ENCODE measurements at regions not wholly inside any gene's neighbourhood (a gene's known extent, or its start where the extent isn't known, plus 50 kb on each side); places are given as distances from the start of the nearest gene placed in this dataset.

DNA sequence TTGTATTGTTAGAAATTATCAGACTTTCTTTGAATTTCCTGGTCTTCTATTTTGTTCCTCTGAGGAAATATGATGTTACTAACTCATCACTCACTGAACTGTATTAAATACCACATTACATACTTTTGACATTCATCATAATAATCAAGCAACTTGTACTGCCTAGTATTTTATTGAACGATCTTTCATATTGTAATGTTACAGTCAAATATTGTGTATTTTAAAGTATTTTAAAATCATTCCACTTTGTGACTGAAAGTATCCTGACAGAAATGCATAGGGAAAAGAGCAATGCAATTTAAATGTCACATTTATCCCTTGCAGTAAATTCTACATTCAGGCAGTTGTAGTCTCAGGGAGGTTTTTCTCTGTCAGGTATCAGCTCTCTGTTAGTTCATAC is 1557.4 kb downstream of the CDH8 start:
- CTCF ChIA-PET = no interaction called here
- Histone ChIP-seq H3K27me3 (ENCODE audit: insufficient read depth) (no peaks in the 10 kb centered on the region), H3K27ac (ENCODE audit: low read depth in 2 of 2, low read length in 1 of 2) (no peak overlapping the region), H3K36me3 (replicated peaks in 1 of 2; ENCODE audit: control insufficient read depth in 1 of 2, insufficient read depth in 2 of 2, low read length in 1 of 2) (no peaks in the 10 kb centered on the region), H3K9me3 (no peaks in the 10 kb centered on the region), H3F3A (replicated peaks; ENCODE audit: insufficient read depth) (no peaks in the 10 kb centered on the region), H3K4me2 (no peak overlapping the region), H4K20me1 (ENCODE audit: insufficient read depth) (no peaks in the 10 kb centered on the region), H3K9ac (no peak overlapping the region), H3K4me1 (ENCODE audit: control insufficient read depth in 1 of 2, insufficient read depth in 2 of 2, low read depth in 1 of 2, low read length in 1 of 2) (no peaks in the 10 kb centered on the region), H3K4me3 (ENCODE audit: low read depth in 2 of 2, low read length in 1 of 2) (no peak overlapping the region), H3K9me2 (no peaks in the 10 kb centered on the region), H2AFZ (ENCODE audit: low read depth) (no peak overlapping the region), H3K79me2 (ENCODE audit: insufficient read depth) (no peaks in the 10 kb centered on the region)
- no peak for DNase-seq
- WGBS (ENCODE audit: low lambda C conversion rate) = 27% methylated on average over 1 of the region's 1 CpG
- TF ChIP-seq RAD21 (IDR thresholded peaks at IDR 0.05; ENCODE audit: low read length) = no peak
- TF ChIP-seq RCOR1 (IDR thresholded peaks at IDR 0.05; ENCODE audit: low read length) = no peak
- POLR2A ChIA-PET = no interaction called here

DNA sequence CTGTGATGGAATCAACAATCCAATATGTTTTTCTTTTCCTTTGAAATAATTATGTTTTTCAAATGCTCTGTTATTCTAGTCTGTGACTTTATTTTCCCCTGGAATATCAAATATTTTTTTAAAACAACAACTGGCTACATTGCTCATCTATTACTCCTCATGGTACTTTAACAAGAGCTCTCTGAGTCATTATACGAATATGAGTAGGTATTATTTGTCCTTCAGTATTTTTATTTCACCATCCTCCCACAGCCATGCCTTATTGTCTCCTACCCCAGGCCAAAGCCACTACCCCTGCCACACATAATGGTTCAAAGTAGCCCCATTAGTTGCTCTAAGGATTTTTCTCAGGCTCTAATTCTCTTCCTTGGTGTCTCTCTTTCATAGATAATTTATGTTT is 1572.3 kb downstream of the CDH8 start:
- POLR2A ChIA-PET = no interaction called here
- Histone ChIP-seq H3K9ac (no peak overlapping the region), H3K36me3 (replicated peaks in 1 of 2; ENCODE audit: control insufficient read depth in 1 of 2, insufficient read depth in 2 of 2, low read length in 1 of 2) (no peaks in the 10 kb centered on the region), H3K79me2 (ENCODE audit: insufficient read depth) (no peaks in the 10 kb centered on the region), H2AFZ (ENCODE audit: low read depth) (no peak overlapping the region), H3K27me3 (ENCODE audit: insufficient read depth) (no peaks in the 10 kb centered on the region), H3K4me3 (ENCODE audit: low read depth in 2 of 2, low read length in 1 of 2) (no peak overlapping the region), H3K9me3 (peaks cover 6% of the 10 kb centered on the region; the same call in 1 of the 2 replicates), H3K4me1 (ENCODE audit: control insufficient read depth in 1 of 2, insufficient read depth in 2 of 2, low read depth in 1 of 2, low read length in 1 of 2) (no peaks in the 10 kb centered on the region), H3F3A (replicated peaks; ENCODE audit: insufficient read depth) (no peaks in the 10 kb centered on the region), H3K27ac (ENCODE audit: low read depth in 2 of 2, low read length in 1 of 2) (no peak overlapping the region), H3K4me2 (no peak overlapping the region), H4K20me1 (ENCODE audit: insufficient read depth) (no peaks in the 10 kb centered on the region), H3K9me2 (no peaks in the 10 kb centered on the region)
- TF ChIP-seq, protein P1, sequence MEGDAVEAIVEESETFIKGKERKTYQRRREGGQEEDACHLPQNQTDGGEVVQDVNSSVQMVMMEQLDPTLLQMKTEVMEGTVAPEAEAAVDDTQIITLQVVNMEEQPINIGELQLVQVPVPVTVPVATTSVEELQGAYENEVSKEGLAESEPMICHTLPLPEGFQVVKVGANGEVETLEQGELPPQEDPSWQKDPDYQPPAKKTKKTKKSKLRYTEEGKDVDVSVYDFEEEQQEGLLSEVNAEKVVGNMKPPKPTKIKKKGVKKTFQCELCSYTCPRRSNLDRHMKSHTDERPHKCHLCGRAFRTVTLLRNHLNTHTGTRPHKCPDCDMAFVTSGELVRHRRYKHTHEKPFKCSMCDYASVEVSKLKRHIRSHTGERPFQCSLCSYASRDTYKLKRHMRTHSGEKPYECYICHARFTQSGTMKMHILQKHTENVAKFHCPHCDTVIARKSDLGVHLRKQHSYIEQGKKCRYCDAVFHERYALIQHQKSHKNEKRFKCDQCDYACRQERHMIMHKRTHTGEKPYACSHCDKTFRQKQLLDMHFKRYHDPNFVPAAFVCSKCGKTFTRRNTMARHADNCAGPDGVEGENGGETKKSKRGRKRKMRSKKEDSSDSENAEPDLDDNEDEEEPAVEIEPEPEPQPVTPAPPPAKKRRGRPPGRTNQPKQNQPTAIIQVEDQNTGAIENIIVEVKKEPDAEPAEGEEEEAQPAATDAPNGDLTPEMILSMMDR (IDR thresholded peaks at IDR 0.05) = no peak
- no peak for TF ChIP-seq YY1 (IDR thresholded peaks at IDR 0.05; ENCODE audit: low read depth)
- no peak for TF ChIP-seq FOSL2 (IDR thresholded peaks at IDR 0.05; ENCODE audit: borderline replicate concordance, low read depth)
- no peak for TF ChIP-seq SMC3 (IDR thresholded peaks at IDR 0.05; ENCODE audit: low read depth, low read length)
- TF ChIP-seq GATA2 (CRISPR knock-in tag; IDR thresholded peaks at IDR 0.05) = no peak
- TF ChIP-seq, protein P2, sequence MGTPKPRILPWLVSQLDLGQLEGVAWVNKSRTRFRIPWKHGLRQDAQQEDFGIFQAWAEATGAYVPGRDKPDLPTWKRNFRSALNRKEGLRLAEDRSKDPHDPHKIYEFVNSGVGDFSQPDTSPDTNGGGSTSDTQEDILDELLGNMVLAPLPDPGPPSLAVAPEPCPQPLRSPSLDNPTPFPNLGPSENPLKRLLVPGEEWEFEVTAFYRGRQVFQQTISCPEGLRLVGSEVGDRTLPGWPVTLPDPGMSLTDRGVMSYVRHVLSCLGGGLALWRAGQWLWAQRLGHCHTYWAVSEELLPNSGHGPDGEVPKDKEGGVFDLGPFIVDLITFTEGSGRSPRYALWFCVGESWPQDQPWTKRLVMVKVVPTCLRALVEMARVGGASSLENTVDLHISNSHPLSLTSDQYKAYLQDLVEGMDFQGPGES (IDR thresholded peaks at IDR 0.05; ENCODE audit: low read depth, low read length) = no peak
- TF ChIP-seq GABPA (IDR thresholded peaks at IDR 0.05; ENCODE audit: low read depth) = no peak
- TF ChIP-seq, protein P3, sequence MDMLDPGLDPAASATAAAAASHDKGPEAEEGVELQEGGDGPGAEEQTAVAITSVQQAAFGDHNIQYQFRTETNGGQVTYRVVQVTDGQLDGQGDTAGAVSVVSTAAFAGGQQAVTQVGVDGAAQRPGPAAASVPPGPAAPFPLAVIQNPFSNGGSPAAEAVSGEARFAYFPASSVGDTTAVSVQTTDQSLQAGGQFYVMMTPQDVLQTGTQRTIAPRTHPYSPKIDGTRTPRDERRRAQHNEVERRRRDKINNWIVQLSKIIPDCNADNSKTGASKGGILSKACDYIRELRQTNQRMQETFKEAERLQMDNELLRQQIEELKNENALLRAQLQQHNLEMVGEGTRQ (IDR thresholded peaks at IDR 0.05; ENCODE audit: borderline replicate concordance, low read depth, low read length) = no peak
- no peak for TF ChIP-seq NFIC (IDR thresholded peaks at IDR 0.05; ENCODE audit: borderline replicate concordance)
- CTCF ChIA-PET = interaction anchor here (1.3 to 1.4 kb wide), 2 partner anchors 23 to 32 kb away, joined by 3 to 4 read pairs; no protein-coding TSS in a partner anchor
- no peak for DNase-seq
- 7% methylated on average over 1 of the region's 1 CpG for WGBS (ENCODE audit: low lambda C conversion rate)

Data from SK-N-SH (cell line).